HL-60/S4 treated with retinoic acid at 250 ng/mL for 4 days and 3 days (cell line): ENCODE measurements at regions not wholly inside any gene's neighbourhood (a gene's known extent, or its start where the extent isn't known, plus 50 kb on each side); places are given as distances from the start of the nearest gene placed in this dataset.

ENCODE experiments used
- in situ Hi-C: fragments of 300-500 bp; cut with MboI; formaldehyde crosslinking; loops from 2 replicates; pipeline ENCODE4 v1.7.0; 2022; ENCODE audit warnings: low sequenced_read_pairs

DNA sequence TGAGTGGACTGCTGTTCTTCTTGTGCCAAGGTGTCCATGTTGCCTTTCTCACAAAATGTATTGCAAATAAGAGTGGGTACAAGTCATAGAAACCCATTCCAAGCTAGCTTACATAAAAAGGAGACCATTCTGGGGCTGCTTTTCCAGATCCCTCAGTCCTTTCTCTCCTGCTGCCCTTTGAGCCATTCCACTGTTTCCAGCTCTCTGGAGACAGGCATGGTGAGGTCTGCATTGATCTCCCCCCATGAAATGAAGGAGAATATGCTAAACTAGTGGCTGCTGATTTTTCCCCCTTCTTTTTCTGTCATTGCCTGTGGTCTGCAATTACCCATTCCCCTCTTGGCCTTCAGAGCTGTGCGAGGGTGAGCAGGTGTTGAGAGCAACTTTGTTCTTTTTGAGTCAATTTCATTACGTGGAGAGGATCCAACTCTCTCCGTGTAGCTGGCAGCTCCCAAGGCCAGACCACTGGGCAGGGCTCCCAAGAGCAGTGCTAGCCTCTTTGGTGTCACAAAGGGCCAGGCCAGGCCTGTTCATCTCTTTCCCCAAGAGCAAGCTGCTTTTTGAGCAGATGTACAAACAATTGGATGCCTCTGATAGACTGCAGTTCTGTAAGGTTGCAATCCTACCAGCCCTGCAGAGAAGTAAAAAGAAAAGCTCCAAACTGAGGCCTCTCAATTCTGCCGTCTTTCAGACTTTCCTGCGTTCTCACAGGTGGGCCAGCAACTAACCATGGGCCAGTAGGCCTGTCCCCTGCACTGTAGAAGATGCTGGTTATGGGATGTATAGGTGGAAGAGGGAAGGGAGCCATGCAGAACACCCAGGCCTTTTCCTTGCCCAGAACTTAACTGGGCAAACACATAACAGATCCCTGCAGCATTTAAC, 96.1 kb upstream of the ARMC2 start:
- in situ Hi-C loops, result no loop called here

DNA sequence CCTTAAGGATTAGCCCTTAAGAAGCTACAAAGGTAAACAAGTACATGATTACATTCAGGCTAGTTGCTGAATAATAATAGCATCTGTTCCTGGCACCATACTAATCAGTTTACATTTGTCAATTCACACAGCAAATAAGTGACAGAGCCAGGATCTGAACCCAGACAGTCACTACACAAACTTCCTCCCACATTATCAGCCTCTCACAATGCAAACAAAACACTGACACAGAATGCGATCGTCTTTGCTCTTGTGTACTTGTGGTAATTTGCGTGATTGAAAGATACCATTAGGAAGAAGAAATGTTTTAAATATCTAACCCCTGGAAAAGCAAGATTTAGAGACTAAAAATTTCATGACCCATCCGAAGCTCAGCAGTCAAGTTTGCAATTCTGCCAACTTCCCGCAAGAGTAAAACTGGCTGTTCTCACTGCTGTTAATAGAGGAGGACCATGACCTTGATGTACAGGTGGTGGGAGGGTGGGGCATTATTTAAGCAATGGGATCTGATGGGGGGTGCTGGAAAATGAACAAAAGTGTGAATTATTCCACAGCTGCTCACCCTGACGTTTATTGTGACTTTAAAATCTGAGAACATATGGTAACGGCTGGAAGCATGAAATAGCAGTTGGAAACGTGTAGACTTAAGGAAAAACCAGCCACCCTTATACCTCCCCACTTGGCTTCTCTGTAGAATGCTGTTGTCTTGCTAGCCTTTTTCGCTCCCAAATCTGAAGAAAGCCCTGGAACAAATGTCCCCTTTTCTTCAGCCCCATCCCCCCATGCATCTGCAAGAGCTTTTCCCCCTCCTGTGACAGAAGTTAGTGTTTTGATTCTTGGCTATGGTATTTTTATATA, 95.3 kb upstream of the ARMC2 start:
- in situ Hi-C loops, result no loop called here

DNA sequence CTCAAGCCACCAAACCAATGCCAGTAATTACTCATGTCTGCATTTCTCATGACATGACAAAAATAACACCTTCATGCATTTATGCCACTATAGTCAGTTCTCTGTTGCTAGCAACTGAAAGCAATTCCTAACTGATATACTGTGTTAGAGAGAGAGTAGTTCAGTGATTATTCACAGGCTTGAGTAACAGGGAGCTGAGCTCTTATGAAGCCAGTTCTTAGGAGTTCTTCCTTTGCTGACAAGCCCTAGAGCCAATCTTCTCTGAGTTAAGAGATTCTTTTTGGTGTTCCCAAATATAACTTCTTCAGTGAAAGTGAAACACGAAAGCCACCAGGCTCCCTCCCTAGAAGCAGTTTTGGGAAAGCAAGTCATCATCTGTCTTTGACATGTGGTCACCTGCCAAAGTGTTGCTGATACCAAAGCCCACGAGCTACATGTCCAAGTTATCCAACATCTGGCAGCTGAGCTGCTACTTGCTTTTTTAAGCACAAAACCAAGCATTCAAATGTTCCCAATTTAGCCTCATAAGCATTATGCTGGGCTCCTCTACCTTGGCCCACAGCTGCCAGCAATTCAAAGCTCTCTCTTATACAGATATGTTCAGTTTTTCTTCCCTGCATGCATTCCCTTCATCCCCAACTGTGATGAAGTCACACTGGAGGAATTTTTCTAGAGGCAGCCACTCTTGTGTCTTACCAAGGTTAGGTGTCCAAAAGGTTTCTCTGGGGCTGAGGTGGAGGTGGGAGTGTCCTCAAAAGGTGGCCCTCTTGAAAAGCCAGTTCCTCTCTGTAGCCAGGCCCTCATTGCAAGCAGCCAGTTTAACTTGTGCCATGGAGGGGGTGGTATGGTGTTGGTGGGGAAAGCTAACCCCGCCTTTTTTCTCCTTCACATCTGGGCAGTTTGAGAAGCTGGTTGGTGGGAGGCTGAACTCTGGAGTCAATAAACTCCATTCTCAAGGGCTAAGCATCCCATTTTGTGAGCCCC, 92.7 kb upstream of the ARMC2 start:
- in situ Hi-C loops, result no loop called here

GRCh38 chr6:108757357-108757756, 90.9 kb upstream of the ARMC2 start:
- in situ Hi-C loops, result no loop called here

GRCh38 chr6:108758884-108759283, 89.3 kb upstream of the ARMC2 start:
- in situ Hi-C loops, result no loop called here

- in situ Hi-C loops, result no loop called here
Measured at GRCh38 chr6:108760126-108761050, 87.8 kb upstream of the ARMC2 start.

- in situ Hi-C loops, result no loop called here
Measured at GRCh38 chr6:108762394-108762793, 85.8 kb upstream of the ARMC2 start.

DNA sequence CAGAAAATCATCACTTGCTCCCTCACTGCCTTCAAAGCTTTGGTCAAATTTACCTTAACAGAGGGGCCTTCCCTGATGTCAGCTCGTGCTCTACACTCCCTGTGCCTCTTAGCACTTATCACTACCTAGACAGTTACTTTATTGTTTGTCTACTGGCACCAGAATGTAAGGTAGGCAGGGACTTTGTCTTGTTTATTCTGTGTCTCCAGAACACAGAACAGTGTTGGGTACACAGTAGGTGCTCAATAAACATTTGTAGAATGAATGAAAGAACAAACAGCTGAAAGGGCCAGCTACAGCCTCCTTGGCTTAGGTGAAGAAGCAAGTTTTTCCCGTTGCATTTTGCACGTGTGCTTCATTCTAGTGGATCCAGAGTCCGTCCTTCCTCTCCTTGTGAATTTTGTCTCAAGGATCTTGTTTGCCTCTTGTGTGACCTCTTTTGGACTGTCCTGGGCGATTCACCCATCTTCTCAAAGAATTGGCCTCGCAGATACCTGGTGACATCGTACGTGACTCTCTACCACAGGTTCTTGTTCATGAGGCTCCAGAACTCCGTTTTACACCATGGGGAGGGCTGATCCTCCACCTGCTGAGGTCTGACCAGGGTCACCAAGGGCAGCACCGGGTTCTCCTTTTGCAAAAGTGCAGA, 84.2 kb upstream of the ARMC2 start:
- in situ Hi-C loops, result no loop called here

- in situ Hi-C loops, result no loop called here
Measured at GRCh38 chr6:108764580-108764950, 83.7 kb upstream of the ARMC2 start.

DNA sequence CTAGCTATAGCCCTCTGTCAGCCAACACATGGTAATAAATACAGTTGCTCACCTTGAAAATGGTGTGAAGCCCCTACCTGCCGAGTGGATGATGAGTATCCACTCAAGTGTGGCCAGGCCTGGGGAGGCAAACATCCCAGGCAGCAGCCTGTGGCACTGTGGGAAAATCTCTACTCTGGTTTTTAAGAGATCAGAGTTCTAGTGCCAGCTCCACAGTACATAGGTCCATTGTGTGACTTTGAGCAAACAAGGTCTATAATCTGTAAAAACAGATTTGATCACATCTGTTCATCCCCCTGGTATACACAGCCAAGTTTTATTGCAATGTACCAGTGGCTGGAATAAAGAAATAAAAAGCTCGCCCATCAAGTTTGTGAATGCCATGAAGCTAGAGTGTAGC, 82.7 kb upstream of the ARMC2 start:
- in situ Hi-C loops, result no loop called here

DNA sequence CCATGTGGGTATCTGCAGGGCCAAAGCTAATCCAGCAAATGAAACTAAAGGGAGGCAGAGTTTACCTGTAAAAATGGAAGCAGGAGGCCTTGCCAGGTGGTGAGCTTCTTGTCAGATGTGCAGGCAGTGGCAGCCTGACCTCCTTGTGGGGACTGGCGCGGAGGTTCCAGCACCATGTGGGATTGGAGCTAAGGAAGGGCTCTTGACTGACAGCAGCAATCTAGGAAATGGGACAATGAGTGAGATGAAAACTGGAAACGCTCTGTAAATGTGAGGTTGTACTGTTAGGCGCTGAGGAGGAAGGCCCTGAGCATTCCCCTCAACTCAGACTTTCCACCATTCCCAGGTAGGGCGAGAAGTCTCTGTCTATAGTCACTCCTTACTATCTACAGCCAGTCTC, 81.8 kb upstream of the ARMC2 start:
- in situ Hi-C loops, result no loop called here

DNA sequence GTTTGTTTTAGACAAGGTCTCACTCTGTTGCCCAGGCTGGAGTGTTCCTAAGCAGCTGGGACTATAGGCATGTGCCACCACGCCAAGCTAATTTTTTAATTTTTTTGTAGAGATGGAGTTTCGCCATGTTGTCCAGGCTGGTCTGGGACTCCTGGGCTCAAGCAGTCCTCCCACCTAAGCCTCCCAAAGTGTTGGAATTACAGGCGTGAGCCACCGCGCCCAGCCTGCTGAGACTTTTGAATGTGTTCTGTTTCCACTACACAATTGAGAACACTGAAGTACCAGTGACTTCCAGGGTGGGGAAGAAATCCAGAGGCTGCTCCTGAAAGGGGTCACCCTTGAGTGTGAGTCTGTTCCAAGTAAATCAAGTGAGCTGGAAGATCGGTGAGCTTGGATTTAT, 81.3 kb upstream of the ARMC2 start:
- in situ Hi-C loops, result no loop called here

GRCh38 chr6:108767418-108768165, 80.6 kb upstream of the ARMC2 start:
- in situ Hi-C loops, result no loop called here

DNA sequence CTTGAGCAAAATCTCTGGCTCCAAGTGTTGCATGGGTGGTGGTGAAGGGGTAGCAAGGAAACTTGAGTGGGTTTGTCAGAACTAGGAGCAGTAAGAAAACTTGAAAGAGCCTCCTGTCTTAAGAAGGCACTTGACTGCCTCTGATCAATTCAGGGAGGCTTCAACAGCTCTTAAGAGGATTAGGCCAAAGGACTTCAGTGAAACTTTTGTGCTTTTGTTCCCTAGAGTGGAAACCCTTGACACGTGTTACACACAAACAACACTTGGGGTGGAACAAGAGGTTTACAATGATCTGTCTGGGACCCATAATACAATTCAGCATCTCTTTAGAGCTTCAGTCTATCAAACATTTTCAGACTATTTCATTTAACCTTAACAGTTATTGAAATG, 80.1 kb upstream of the ARMC2 start:
- in situ Hi-C loops, result no loop called here

GRCh38 chr6:108768792-108769524, 79.3 kb upstream of the ARMC2 start:
- in situ Hi-C loops, result no loop called here

- in situ Hi-C loops, result no loop called here
Measured at GRCh38 chr6:108771421-108771820, 76.8 kb upstream of the ARMC2 start.

DNA sequence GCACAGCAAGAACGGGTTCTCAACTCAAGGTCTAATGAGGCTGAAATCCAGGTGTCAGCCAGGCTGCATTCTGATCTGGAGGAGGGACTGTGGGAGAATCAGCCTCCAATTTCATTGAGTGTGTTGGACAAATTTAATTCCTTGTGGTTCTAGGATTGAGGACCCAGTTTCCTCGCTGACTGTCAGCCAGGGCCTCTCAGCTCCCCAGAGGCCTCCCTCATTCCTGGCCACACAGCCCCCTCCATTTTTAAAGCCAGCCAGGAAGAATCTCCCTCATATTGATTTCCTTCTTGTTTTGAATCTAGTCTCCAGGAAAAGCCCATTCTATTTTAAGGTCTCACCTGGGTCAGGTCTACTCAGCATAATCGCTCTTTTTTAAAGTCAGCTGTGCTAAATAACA, 73.7 kb upstream of the ARMC2 start:
- in situ Hi-C loops, result no loop called here

GRCh38 chr6:108777536-108777935, 70.7 kb upstream of the ARMC2 start:
- in situ Hi-C loops, result no loop called here
